OCI-LY1 (cell line): ENCODE measurements at regions not wholly inside any gene's neighbourhood (a gene's known extent, or its start where the extent isn't known, plus 50 kb on each side); places are given as distances from the start of the nearest gene placed in this dataset.

Source experiments
- CTCF ChIP-seq: fragments of 200-600 bp; sonication (generic), shearing (Covaris generic); IDR thresholded peaks from 2 replicates; pipeline ENCODE4 v1.5.1; 2017; ENCODE audit warnings: mild to moderate bottlenecking, antibody characterized with exemption, low read length, moderate library complexity, mixed read lengths
- EZH2 ChIP-seq: fragments of 200-600 bp; sonication (generic), shearing (Covaris generic); IDR thresholded peaks from 2 replicates; pipeline ENCODE4 v1.8.0; 2017; ENCODE audit warnings: borderline replicate concordance, mixed run types, mild to moderate bottlenecking, antibody characterized with exemption, low read length, moderate library complexity, mixed read lengths

- TF ChIP-seq CTCF (no peak), EZH2 (no peak)
Observed at GRCh38 chr7:121774563-121774962, 98.4 kb upstream of the PTPRZ1 start.
